ENCODE measurements at regions not wholly inside any gene's neighbourhood (a gene's known extent, or its start where the extent isn't known, plus 50 kb on each side); places are given as distances from the start of the nearest gene placed in this dataset.

DNA sequence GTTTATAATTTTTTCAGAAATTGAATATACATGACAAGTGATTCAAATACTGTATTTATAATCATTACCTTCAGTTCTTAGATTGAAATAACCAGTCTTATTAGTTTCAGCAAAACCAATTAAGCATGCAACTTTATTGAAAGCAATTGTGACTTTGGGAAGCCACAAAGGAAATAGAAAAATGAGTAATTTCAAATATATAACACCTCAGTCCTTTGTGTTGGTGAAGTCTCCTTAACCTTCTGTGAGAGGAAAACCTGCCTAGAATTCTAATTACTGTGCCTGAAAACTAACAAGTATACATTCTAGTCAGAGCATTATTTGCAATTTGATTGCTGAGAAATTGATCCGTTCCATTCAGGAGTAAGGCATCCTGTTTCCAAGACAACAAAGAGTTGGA is 95.8 kb downstream of the S1PR1 start:
- BruUV-seq (replicated peaks): no TSS peak
- DNase-seq (ENCODE audit: low read depth, low spot score) (no peak), FAIRE-seq (no peak)
- Histone ChIP-seq H3K9ac (replicated peaks; ENCODE audit: extremely low read depth, insufficient read depth, low read length) (no peak overlapping the region), H3K9me3 (replicated peaks; ENCODE audit: control insufficient read depth, insufficient read depth, low read length) (no peaks in the 10 kb centered on the region), H3K4me1 (ENCODE audit: control insufficient read depth, extremely low read depth, insufficient read depth, low read length) (no peaks in the 10 kb centered on the region), H3K27ac (ENCODE audit: insufficient read depth, low read depth, low read length) (no peak overlapping the region), H4K20me1 (replicated peaks; ENCODE audit: control insufficient read depth, extremely low read depth, insufficient read depth, low read length) (no peaks in the 10 kb centered on the region), H3K79me2 (ENCODE audit: control insufficient read depth, insufficient read depth, low read length) (no peaks in the 10 kb centered on the region), H3K9me1 (replicated peaks; ENCODE audit: control insufficient read depth, extremely low read depth, insufficient read depth, low read length) (no peaks in the 10 kb centered on the region), H2AFZ (ENCODE audit: low read depth, low read length) (no peak overlapping the region), H3K4me2 (ENCODE audit: insufficient read depth, low read length) (no peak overlapping the region), H3K36me3 (ENCODE audit: control insufficient read depth in 2 of 2, extremely low read depth in 1 of 2, insufficient read depth in 2 of 2, low read length in 2 of 2) (no peaks in the 10 kb centered on the region), H3K4me3 (replicated peaks in 1 of 3; ENCODE audit: insufficient read depth in 1 of 3, low read depth in 1 of 3, low read length in 3 of 3) (no peak overlapping the region), H3K27me3 (ENCODE audit: control insufficient read depth in 2 of 2, insufficient read depth in 2 of 2, low read length in 2 of 2) (peaks cover 3% of the 10 kb centered on the region in 2 experiments)
- POLR2A ChIA-PET: no interaction called here
- dilution Hi-C loops (cut with MboI; ENCODE audit: extremely low pct_ligation_motif_present, low sequenced_read_pairs): no loop called here
- TF ChIP-seq FOS (IDR thresholded peaks at IDR 0.05; ENCODE audit: borderline replicate concordance, insufficient read depth, low read length): no peak
- no peak for TF ChIP-seq EZH2 (IDR thresholded peaks at IDR 0.05; ENCODE audit: borderline replicate concordance, low read depth, low read length, severe bottlenecking)
- no peak for TF ChIP-seq JUN (IDR thresholded peaks at IDR 0.05; ENCODE audit: borderline replicate concordance, insufficient read depth, insufficient read length, low read depth)
- TF ChIP-seq, protein P1, sequence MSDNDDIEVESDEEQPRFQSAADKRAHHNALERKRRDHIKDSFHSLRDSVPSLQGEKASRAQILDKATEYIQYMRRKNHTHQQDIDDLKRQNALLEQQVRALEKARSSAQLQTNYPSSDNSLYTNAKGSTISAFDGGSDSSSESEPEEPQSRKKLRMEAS (IDR thresholded peaks at IDR 0.05; ENCODE audit: insufficient read depth, insufficient read length): no peak
- TF ChIP-seq GATA2 (IDR thresholded peaks at IDR 0.05; ENCODE audit: insufficient read depth, insufficient read length, low read depth, low read length): no peak
- no peak for TF ChIP-seq POLR2A (IDR thresholded peaks at IDR 0.05; ENCODE audit: low read depth, low read length)
- no peak for TF ChIP-seq POLR2AphosphoS5 (IDR thresholded peaks at IDR 0.05; ENCODE audit: insufficient read depth, low read depth, low read length)
- TF ChIP-seq MYC (IDR thresholded peaks at IDR 0.05; ENCODE audit: low read depth, low read length): no peak
- TF ChIP-seq, protein P2, sequence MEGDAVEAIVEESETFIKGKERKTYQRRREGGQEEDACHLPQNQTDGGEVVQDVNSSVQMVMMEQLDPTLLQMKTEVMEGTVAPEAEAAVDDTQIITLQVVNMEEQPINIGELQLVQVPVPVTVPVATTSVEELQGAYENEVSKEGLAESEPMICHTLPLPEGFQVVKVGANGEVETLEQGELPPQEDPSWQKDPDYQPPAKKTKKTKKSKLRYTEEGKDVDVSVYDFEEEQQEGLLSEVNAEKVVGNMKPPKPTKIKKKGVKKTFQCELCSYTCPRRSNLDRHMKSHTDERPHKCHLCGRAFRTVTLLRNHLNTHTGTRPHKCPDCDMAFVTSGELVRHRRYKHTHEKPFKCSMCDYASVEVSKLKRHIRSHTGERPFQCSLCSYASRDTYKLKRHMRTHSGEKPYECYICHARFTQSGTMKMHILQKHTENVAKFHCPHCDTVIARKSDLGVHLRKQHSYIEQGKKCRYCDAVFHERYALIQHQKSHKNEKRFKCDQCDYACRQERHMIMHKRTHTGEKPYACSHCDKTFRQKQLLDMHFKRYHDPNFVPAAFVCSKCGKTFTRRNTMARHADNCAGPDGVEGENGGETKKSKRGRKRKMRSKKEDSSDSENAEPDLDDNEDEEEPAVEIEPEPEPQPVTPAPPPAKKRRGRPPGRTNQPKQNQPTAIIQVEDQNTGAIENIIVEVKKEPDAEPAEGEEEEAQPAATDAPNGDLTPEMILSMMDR (IDR thresholded peaks at IDR 0.05; ENCODE audit: extremely low read depth in 1 of 2, insufficient read depth in 1 of 2, low read depth in 1 of 2, low read length in 2 of 2): no peak
- intact Hi-C loops (cut with micrococcal nuclease): no loop called here
- CTCF ChIA-PET: interaction anchor here (2.4 kb wide), 1 partner anchor 23 kb away, joined by 7 read pairs; no protein-coding TSS in a partner anchor
